Mammary epithelial cell (primary cell): ENCODE measurements at regions not wholly inside any gene's neighbourhood (a gene's known extent, or its start where the extent isn't known, plus 50 kb on each side); places are given as distances from the start of the nearest gene placed in this dataset.

Experiments
- EZH2 ChIP-seq: IDR thresholded peaks from 2 replicates; pipeline ENCODE4 v1.6.1; 2012; ENCODE audit warnings: low read length, inconsistent platforms, borderline replicate concordance
- TF ChIP-seq, protein P1 (sequence below), 2 donors: IDR thresholded peaks in 1 of 2; conservative IDR thresholded peaks in 1 of 2; 2 replicates each; pipeline ENCODE4 v1.5.1; 2011 to 2012; ENCODE audit warnings: inconsistent platforms in 2 of 2, low read length in 2 of 2, mild to moderate bottlenecking in 2 of 2, control low read depth in 1 of 2, low read depth in 1 of 2; ENCODE audit not compliant: insufficient read depth in 1 of 2; ENCODE audit errors: extremely low read depth in 1 of 2

DNA sequence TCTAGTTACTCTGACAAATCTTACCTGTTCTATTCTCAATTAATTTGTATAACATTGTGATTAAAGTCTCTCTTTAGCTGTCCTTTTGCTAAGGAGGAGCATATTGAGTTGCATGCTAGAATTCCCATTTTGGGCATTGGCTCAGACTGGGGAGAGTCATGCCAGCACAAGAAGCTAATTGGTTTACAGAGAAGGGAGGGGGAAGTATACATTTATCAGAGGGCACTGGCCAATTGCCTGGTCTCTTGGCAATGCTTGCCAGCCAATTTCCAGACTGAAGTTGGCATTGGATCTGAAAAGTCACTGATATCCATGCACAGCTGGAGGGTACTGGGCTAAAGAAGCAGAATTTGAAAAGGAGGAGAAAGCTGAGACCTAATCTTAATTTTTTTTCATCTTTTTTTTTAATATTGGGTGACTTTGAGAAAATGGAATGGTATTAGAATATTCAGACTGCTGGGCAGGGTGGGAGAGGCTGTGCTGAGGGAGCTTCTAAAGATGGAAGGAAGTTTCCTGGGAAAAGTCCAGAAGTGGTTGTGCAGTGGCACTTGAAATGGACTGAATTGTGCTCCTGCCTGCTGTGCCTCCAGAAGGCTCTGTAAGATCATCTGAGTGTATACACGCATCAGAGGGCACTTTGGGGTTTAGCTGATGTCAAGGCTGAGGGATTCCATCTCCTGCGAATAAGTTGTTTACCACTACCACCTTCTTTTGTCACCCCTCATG lies 365.2 kb upstream of the DPH6 start:
- TF ChIP-seq, protein P1, sequence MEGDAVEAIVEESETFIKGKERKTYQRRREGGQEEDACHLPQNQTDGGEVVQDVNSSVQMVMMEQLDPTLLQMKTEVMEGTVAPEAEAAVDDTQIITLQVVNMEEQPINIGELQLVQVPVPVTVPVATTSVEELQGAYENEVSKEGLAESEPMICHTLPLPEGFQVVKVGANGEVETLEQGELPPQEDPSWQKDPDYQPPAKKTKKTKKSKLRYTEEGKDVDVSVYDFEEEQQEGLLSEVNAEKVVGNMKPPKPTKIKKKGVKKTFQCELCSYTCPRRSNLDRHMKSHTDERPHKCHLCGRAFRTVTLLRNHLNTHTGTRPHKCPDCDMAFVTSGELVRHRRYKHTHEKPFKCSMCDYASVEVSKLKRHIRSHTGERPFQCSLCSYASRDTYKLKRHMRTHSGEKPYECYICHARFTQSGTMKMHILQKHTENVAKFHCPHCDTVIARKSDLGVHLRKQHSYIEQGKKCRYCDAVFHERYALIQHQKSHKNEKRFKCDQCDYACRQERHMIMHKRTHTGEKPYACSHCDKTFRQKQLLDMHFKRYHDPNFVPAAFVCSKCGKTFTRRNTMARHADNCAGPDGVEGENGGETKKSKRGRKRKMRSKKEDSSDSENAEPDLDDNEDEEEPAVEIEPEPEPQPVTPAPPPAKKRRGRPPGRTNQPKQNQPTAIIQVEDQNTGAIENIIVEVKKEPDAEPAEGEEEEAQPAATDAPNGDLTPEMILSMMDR (conservative IDR thresholded peaks at IDR 0.05 in 1 of 2, IDR thresholded peaks at IDR 0.05 in 1 of 2; ENCODE audit: extremely low read depth in 1 of 2, insufficient read depth in 1 of 2, low read depth in 1 of 2, low read length in 2 of 2), result no peak
- TF ChIP-seq EZH2, result no peak
